ENCODE measurements at regions not wholly inside any gene's neighbourhood (a gene's known extent, or its start where the extent isn't known, plus 50 kb on each side); places are given as distances from the start of the nearest gene placed in this dataset.

DNA sequence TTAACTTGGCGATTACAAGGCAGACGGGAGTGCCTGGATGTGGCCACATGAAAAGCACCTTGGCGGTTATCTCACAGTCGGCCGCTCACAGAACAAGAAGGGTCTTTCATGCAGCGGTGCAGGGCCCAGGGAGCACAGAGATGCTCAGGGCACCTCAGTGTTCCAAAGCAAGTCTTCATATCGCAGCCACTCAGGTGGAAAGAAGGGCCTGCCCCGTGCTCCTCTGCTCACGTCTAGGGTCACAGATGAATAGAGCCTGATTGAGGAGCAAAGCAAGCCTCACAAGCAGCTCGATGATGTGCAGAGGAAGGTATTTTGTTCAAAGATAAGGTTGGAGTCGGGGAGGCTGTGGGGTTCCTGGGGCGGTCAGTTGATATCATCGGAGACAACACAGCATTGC is 297.8 kb downstream of the WDR11 start:
- Histone ChIP-seq H3K9me3 (ENCODE audit: control insufficient read depth, low read length) (peaks cover 3% of the 10 kb centered on the region), H3K4me3 (ENCODE audit: low read length) (no peak overlapping the region), H3K27ac (ENCODE audit: low read depth, low read length) (no peak overlapping the region), H3K4me1 (ENCODE audit: control insufficient read depth, insufficient read depth, low read length) (no peaks in the 10 kb centered on the region), H3K27me3 (ENCODE audit: control insufficient read depth, insufficient read depth, low read length, poor library complexity, severe bottlenecking) (no peaks in the 10 kb centered on the region), H3K36me3 (ENCODE audit: control insufficient read depth, insufficient read depth, low read length) (no peaks in the 10 kb centered on the region), H3K9ac (ENCODE audit: extremely low read depth, low read length, poor library complexity, severe bottlenecking) (no peak overlapping the region)
- Mint-ChIP-seq H3K27ac (no peak overlapping the region), H3K27me3 (ENCODE audit: insufficient read depth) (peaks cover 7% of the 10 kb centered on the region), H3K4me3 (no peak overlapping the region), H3K36me3 (ENCODE audit: low read depth) (peaks cover 2% of the 10 kb centered on the region), H3K9me3 (peaks cover 23% of the 10 kb centered on the region), H3K4me1 (no peaks in the 10 kb centered on the region)
- DNase-seq, result no peak
- TF ChIP-seq, protein P1, sequence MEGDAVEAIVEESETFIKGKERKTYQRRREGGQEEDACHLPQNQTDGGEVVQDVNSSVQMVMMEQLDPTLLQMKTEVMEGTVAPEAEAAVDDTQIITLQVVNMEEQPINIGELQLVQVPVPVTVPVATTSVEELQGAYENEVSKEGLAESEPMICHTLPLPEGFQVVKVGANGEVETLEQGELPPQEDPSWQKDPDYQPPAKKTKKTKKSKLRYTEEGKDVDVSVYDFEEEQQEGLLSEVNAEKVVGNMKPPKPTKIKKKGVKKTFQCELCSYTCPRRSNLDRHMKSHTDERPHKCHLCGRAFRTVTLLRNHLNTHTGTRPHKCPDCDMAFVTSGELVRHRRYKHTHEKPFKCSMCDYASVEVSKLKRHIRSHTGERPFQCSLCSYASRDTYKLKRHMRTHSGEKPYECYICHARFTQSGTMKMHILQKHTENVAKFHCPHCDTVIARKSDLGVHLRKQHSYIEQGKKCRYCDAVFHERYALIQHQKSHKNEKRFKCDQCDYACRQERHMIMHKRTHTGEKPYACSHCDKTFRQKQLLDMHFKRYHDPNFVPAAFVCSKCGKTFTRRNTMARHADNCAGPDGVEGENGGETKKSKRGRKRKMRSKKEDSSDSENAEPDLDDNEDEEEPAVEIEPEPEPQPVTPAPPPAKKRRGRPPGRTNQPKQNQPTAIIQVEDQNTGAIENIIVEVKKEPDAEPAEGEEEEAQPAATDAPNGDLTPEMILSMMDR (conservative IDR thresholded peaks at IDR 0.05), result no peak
- 93 to 95% methylated on average over 10 to 13 of the region's 13 CpGs for WGBS, 2 experiments (ENCODE audit: insufficient coverage in 1 of 2, insufficient read length in 1 of 2)

DNA sequence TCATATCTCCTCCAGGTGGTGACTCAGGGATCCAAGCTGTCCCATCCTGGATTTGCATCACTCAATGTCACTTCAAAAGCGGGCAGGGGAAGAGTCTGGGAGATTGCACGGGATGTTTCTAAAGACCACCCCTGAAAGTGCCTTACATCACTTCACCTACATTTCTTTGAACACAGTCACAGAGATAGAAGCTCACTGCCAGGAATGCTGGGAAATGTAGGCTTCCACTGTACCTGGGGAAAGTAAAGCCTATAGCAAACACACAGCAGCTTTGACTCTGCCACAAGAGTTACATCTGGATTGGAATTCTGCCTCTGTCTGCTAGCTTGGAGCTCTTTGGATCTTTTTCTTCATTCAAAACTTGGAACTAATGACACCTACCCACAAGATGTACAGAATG is 300.9 kb downstream of the WDR11 start:
- peaks cover 8% of the 10 kb centered on the region for H3K4me1 Mint-ChIP-seq
- 73% methylated on average over 2 of the region's 2 CpGs; no CpG with 5 or more reads in 1 of the 2 experiments for WGBS, 2 experiments (ENCODE audit: insufficient coverage in 1 of 2, insufficient read length in 1 of 2)
- no peak overlapping the region for H3K4me3 Mint-ChIP-seq
- Histone ChIP-seq H3K27ac (ENCODE audit: low read depth, low read length) (no peak overlapping the region), H3K9ac (ENCODE audit: extremely low read depth, low read length, poor library complexity, severe bottlenecking) (no peak overlapping the region), H3K4me3 (ENCODE audit: low read length) (no peak overlapping the region), H3K9me3 (ENCODE audit: control insufficient read depth, low read length) (no peaks in the 10 kb centered on the region), H3K36me3 (ENCODE audit: control insufficient read depth, insufficient read depth, low read length) (no peaks in the 10 kb centered on the region), H3K27me3 (ENCODE audit: control insufficient read depth, insufficient read depth, low read length, poor library complexity, severe bottlenecking) (no peaks in the 10 kb centered on the region), H3K4me1 (ENCODE audit: control insufficient read depth, insufficient read depth, low read length) (no peaks in the 10 kb centered on the region)
- no peaks in the 10 kb centered on the region for H3K36me3 Mint-ChIP-seq (ENCODE audit: low read depth)
- no peak overlapping the region for H3K27ac Mint-ChIP-seq
- peaks cover 4% of the 10 kb centered on the region for H3K9me3 Mint-ChIP-seq
- TF ChIP-seq, protein P1 (conservative IDR thresholded peaks at IDR 0.05), result no peak
- no peak for DNase-seq
- H3K27me3 Mint-ChIP-seq (ENCODE audit: insufficient read depth), result no peaks in the 10 kb centered on the region

DNA sequence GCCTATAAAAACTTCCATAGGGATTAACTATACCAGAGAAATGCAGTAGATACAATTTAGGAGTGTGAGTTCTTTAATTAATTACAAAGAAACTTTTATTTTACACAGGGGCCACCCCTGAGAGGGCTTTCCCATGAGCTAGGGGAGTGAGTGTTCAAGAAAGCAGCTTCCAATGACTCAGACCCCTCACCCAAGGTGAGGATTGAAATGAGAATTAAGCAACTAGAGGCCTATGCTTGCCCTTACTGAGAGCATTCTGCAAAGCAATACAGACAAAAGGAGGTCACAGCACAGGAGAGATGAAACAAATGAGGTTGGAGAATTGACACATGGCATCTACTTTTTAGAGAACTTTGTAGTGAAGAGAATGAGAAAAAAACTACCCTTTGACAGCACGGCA is 301.8 kb downstream of the WDR11 start:
- TF ChIP-seq, protein P1 (conservative IDR thresholded peaks at IDR 0.05), result no peak
- no peak overlapping the region for H3K4me3 ChIP-seq (ENCODE audit: low read length)
- H3K4me3 Mint-ChIP-seq, result no peak overlapping the region
- DNase-seq, result no peak
- 50 to 74% methylated on average over 1 of the region's 1 CpG for WGBS, 2 experiments (ENCODE audit: insufficient coverage in 1 of 2, insufficient read length in 1 of 2)
- no peaks in the 10 kb centered on the region for H3K36me3 ChIP-seq (ENCODE audit: control insufficient read depth, insufficient read depth, low read length)
- no peak overlapping the region for H3K27ac Mint-ChIP-seq
- no peaks in the 10 kb centered on the region for H3K27me3 ChIP-seq (ENCODE audit: control insufficient read depth, insufficient read depth, low read length, poor library complexity, severe bottlenecking)
- no peaks in the 10 kb centered on the region for H3K4me1 ChIP-seq (ENCODE audit: control insufficient read depth, insufficient read depth, low read length)
- H3K27ac ChIP-seq (ENCODE audit: low read depth, low read length), result no peak overlapping the region
- H3K36me3 Mint-ChIP-seq (ENCODE audit: low read depth), result no peaks in the 10 kb centered on the region
- no peaks in the 10 kb centered on the region for H3K9me3 ChIP-seq (ENCODE audit: control insufficient read depth, low read length)
- peaks cover 8% of the 10 kb centered on the region for H3K4me1 Mint-ChIP-seq
- no peak overlapping the region for H3K9ac ChIP-seq (ENCODE audit: extremely low read depth, low read length, poor library complexity, severe bottlenecking)
- no peaks in the 10 kb centered on the region for H3K27me3 Mint-ChIP-seq (ENCODE audit: insufficient read depth)
- H3K9me3 Mint-ChIP-seq, result peaks cover 6% of the 10 kb centered on the region
